NCI-H1694 (cell line): ENCODE measurements at regions not wholly inside any gene's neighbourhood (a gene's known extent, or its start where the extent isn't known, plus 50 kb on each side); places are given as distances from the start of the nearest gene placed in this dataset.
"Not testable (repeated sequence)": the region's sequence is repeated elsewhere in the genome, so short reads cannot be mapped to it uniquely, and the experiment has no call there.

Experiments used
- DNase-seq: peaks from one replicate; lab custom pipeline; 2025; lab: John Stamatoyannopoulos, UW

DNA sequence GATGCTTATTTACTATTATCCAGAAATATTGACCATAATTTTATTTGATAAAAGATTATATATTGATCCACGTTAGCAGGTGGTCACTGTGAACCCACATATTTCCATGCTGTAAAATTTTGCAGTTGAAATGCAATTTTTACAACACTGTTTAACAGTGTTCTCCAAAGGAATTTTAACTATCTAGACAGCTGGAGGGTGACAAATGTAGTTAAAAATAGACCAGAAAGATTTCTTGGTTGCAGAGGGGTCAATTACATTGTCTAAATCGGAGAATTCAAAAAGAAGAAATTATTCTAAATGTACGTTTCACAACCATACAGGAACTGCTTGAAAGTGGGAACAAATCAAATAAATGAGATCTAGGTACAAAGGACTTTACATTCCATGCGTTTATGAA is 625.2 kb upstream of the NCAM2 start:
- DNase-seq = no peak

GRCh38 chr21:20377250-20377649 is 621.0 kb upstream of the NCAM2 start:
- DNase-seq = no peak

GRCh38 chr21:20388400-20388799 is 609.8 kb upstream of the NCAM2 start:
- no peak for DNase-seq

- DNase-seq = no peak
Observed at GRCh38 chr21:20396798-20397197, 601.4 kb upstream of the NCAM2 start.

GRCh38 chr21:20404915-20405314 is 593.3 kb upstream of the NCAM2 start:
- no peak for DNase-seq

DNA sequence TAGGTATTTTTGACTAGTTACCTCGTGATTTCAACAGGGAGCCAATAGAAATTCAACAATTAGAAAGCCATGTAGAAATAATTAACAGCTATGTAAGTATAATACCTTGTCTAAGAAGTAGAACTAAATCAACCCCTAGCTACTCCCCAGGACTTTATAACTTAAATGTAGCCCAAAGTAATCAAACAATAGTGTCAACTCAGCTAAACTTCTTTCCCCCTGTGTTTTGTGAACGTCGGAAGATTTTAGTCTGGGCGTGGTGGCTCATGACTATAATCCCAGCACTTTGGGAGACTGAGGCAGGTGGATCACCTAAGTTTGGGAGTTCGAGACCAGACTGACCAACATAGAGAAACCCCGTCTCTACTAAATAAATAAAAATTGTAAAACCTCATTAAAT is 579.9 kb upstream of the NCAM2 start:
- DNase-seq = no peak

DNA sequence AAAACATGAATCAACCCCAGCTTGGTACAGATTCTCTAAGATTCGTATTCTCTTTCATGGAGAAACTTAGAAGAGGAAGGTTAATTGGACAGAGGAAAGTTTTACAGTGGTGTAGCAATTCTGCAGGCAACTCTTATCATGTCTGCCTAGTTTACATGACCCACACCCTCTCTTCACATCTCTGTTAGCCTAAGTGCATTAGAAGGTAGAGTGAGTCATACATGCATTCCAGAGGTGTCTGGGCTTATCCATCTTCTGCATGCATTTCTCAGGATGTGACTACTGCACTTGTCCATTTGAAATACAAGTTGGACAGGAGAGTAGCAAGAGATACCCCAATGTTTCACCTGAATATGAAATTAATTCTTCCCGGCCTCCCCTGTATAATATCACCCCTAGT is 578.4 kb upstream of the NCAM2 start:
- no peak for DNase-seq

- DNase-seq = no peak
Observed at GRCh38 chr21:20424943-20425342, 573.3 kb upstream of the NCAM2 start.

GRCh38 chr21:20425856-20426255 is 572.4 kb upstream of the NCAM2 start:
- no peak for DNase-seq

GRCh38 chr21:20440338-20440737 is 557.9 kb upstream of the NCAM2 start:
- no peak for DNase-seq

GRCh38 chr21:20443558-20444155 is 554.6 kb upstream of the NCAM2 start:
- peak; percentile 33 for DNase-seq

DNA sequence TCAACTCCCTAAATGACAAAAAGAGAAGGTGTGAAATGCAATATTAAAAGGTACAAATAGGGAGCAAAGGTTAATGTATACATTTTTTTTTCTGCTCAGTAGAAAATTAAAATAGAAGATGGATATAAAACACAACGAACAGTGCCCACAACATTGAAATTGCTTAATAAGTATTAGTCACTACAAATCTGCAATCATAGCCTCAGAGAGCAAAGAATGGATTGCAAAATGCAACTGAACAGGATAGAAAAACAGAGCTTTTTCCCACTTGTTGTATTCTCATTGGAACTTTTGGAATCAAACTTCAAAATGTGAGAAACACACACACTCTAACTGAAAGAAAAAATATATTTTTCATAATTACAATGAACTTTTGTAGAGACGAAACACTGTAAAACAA is 552.2 kb upstream of the NCAM2 start:
- DNase-seq = no peak

DNA sequence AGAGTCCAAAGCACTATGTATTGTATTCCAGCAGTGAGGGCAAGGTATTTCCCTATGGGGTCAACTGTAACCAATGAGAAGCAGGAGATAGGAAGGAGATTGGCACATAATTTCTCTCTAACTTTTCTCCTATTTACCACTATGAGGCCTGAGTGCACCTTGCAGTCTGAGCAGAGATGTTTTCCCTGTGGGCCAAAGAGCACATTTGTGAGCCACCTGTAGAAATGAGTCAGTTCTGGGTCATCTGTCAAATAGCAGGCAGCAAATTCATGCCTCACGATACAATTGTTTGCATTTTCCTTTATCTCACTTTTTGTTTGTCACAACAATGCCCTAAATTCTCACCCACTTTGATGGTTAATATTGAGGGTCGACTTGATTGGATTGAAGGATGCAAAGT is 547.2 kb upstream of the NCAM2 start:
- no peak for DNase-seq

GRCh38 chr21:20452935-20453334 is 545.3 kb upstream of the NCAM2 start:
- no peak for DNase-seq

DNA sequence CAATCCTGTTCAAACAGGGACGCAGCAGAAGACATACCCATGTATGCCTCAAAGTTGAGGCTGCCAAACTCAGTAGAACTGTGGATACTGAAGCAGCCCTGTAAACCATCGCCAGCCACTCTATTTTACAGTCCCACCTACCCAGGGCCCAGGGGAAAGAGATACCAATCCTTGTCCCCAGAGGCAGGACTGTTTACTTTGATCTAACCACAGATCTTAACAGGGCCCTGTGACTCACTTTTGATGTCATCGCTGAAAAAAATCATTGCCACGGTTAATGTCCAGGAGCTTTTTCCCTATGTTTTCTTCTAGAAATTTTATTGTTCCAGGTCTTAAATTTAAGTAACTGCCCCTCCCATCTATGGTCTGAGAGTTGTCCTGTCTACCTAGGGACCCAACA is 538.4 kb upstream of the NCAM2 start:
- no peak for DNase-seq

DNA sequence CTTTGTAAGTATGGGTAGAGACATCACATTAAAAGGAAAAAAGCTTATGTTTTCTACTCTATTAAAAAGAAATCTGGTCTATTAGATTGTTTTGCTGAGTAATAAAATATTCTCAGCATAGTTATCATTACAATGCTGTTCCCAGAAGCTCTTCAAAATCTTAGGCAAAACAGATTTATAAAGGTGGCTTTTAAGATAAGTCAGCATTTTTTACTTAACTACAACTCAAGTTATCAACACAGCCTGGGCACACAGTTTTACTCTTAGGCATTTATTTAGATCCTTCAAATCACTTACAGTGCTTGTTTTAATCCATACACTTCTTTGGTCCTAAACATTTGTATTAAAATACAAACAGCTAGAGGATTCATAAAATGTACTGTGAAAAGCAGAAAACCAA is 534.8 kb upstream of the NCAM2 start:
- DNase-seq = no peak

- no peak for DNase-seq
Observed at GRCh38 chr21:20469361-20469760, 528.8 kb upstream of the NCAM2 start.

DNA sequence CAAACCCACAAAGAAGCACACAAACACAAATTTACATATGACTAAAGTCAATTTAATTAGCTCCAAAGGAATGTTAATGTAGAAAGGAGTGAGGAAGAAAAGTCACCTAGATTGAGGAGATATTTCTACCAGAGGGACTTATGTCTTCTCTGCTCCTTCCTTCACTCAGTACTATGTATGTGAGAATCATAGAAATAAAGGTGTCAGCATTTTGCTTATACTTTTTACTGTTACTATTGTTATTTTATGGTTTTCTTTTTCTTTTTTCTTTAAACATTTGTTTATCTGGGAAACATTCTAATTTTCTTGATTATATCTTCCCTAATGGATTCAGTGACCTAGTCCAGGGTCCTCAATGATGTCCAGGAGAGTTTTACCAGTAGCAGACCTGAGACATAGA is 511.9 kb upstream of the NCAM2 start:
- DNase-seq = no peak

DNA sequence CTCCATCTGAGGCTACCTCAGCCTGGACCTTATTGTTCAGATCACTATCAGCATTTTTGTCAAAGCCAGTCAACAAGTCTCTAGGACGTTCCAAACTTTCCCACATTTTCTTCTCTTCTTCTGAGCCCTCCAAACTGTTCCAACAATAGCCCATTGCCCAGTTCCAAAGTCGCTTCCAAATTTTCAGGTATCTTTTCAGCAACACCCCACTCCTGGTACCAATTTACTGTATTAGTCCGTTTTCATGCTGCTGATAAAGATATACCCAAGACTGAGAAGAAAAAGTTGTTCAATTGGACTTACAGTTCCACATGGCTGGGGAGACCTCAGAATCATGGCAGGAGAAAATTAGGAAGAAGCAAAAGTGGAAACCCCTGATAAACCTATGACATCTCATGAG is 495.3 kb upstream of the NCAM2 start:
- DNase-seq = not testable (repeated sequence)

GRCh38 chr21:20507783-20508182 is 490.4 kb upstream of the NCAM2 start:
- no peak for DNase-seq

DNA sequence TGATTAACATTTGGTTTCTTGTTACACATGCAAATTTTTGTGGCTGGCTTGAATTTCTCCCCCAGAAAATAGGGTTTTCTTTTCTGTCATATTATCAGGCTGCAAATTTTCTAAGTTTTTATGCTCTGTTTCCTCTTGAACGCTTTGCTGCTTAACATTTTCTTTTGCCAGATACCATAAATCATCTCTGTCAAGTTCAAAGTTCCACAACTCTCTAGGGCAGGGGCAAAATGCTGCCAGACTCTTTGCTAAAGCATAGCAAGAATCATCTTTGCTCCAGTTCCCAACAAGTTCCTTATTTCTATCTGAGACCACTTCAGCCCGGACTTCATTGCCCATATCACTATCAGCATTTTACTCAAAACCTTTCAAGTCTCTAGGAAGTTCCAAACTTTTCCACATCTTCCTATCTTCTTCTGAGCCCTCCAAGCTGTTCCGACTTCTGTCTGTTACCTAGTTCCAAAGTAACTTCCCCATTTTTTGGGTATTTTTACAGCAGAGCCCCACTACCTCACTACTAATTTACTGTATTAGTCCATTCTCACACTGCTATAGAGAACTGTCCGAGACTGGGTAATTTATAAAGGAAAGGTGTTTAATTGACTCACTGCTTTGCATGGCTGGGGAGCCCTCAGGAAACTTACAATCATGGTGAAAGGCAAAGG is 486.9 kb upstream of the NCAM2 start:
- no peak for DNase-seq

GRCh38 chr21:20515446-20515845 is 482.8 kb upstream of the NCAM2 start:
- no peak for DNase-seq

GRCh38 chr21:20519076-20519475 is 479.1 kb upstream of the NCAM2 start:
- DNase-seq = no peak

GRCh38 chr21:20522611-20523010 is 475.6 kb upstream of the NCAM2 start:
- DNase-seq = no peak
